Gastroesophageal sphincter (tissue), 4 donors: ENCODE measurements at regions not wholly inside any gene's neighbourhood (a gene's known extent, or its start where the extent isn't known, plus 50 kb on each side); places are given as distances from the start of the nearest gene placed in this dataset.
"Not testable (repeated sequence)": the region's sequence is repeated elsewhere in the genome, so short reads cannot be mapped to it uniquely, and the experiment has no call there.

Source experiments
- ATAC-seq: fragments of 150-250 bp; one replicate; pipeline ENCODE4 v1.9.1; 2016; ENCODE audit warnings: mild to moderate bottlenecking, moderate library complexity
- H3K27ac ChIP-seq, 4 donors: fragments of 200-600 bp; sonication (generic) in 3 of 4; 1 replicate in 3 of 4; 2 replicates in 1 of 4; pipeline ENCODE4 v1.5.1; 2016 to 2019
- H3K27me3 ChIP-seq: fragments of 200-600 bp; sonication (generic); one replicate; pipeline ENCODE4 v1.5.1; 2019
- H3K36me3 ChIP-seq, 2 donors: fragments of 200-600 bp; sonication (generic); one replicate each; pipeline ENCODE4 v1.5.1; 2019; ENCODE audit warnings: control low read depth in 1 of 2
- H3K4me1 ChIP-seq, 3 donors: fragments of 200-600 bp; sonication (generic); 1 replicate in 2 of 3; 2 replicates in 1 of 3; pipeline ENCODE4 v1.5.1; 2016 to 2019; ENCODE audit warnings: control low read depth in 2 of 3
- H3K4me3 ChIP-seq, 2 donors: fragments of 200-600 bp; sonication (generic); one replicate each; pipeline ENCODE4 v1.5.1; 2019; ENCODE audit warnings: mild to moderate bottlenecking in 1 of 2, moderate library complexity in 1 of 2
- H3K9me3 ChIP-seq, 3 donors: fragments of 200-600 bp; sonication (generic); one replicate each; pipeline ENCODE4 v1.5.1; 2017 to 2019; ENCODE audit warnings: control low read depth in 2 of 3
- CTCF ChIP-seq, 4 experiments: fragments of 200-600 bp in 2 of 4; fragments of 450-650 bp in 2 of 4; sonication (generic) in 1 of 4; IDR thresholded peaks; one replicate each; pipeline ENCODE4 v1.5.1; 2017 to 2019; ENCODE audit warnings: antibody characterized with exemption in 4 of 4, mild to moderate bottlenecking in 2 of 4, moderate library complexity in 2 of 4
- EP300 ChIP-seq: sonication (generic); formaldehyde crosslinking; IDR thresholded peaks from one replicate; pipeline ENCODE4 v1.6.1; 2017; ENCODE audit warnings: antibody characterized with exemption, mild to moderate bottlenecking
- POLR2A ChIP-seq, 2 donors: fragments of 450-650 bp; IDR thresholded peaks; one replicate each; pipeline ENCODE4 v1.6.1; 2017; ENCODE audit warnings: antibody characterized with exemption in 2 of 2, mild to moderate bottlenecking in 2 of 2, moderate library complexity in 1 of 2
- POLR2AphosphoS5 ChIP-seq: sonication (generic); formaldehyde crosslinking; IDR thresholded peaks from one replicate; pipeline ENCODE4 v1.6.1; 2017; ENCODE audit warnings: antibody characterized with exemption
- WGBS, 2 donors: methylation state at CpG; one replicate each; pipeline ENCODE4 v1.1.5; 2018; ENCODE audit warnings: low coverage in 1 of 2; 5-methylcytosine and 5-hydroxymethylcytosine counted together

GRCh38 chrX:138874271-138874935 lies 162.9 kb upstream of the FGF13 start:
- 90 to 93% methylated on average over 3 of the region's 5 CpGs for WGBS, 2 donors
- H3K27ac ChIP-seq = no peak overlapping the region
- no peak for TF ChIP-seq POLR2AphosphoS5
- no peak for TF ChIP-seq CTCF (IDR thresholded peaks at IDR 0.05)
- TF ChIP-seq POLR2A (IDR thresholded peaks at IDR 0.05) = no peak
- no peak for TF ChIP-seq EP300
- H3K27me3 ChIP-seq = no peaks in the 10 kb centered on the region
- no peaks in the 10 kb centered on the region for H3K4me1 ChIP-seq
- ATAC-seq = no peak
- H3K4me3 ChIP-seq = no peak overlapping the region
- H3K9me3 ChIP-seq = no peaks in the 10 kb centered on the region
- no peaks in the 10 kb centered on the region for H3K36me3 ChIP-seq

GRCh38 chrX:138873640-138874039 lies 162.1 kb upstream of the FGF13 start:
- not testable (repeated sequence) for ATAC-seq, H3K4me1 ChIP-seq, H3K27me3 ChIP-seq, H3K36me3 ChIP-seq, H3K27ac ChIP-seq, H3K9me3 ChIP-seq, H3K4me3 ChIP-seq
- 77 to 83% methylated on average over 1 to 5 of the region's 6 CpGs for WGBS, 2 donors

- no peaks in the 10 kb centered on the region for H3K4me1 ChIP-seq
- WGBS, 2 donors = no CpG with 5 or more reads among the region's 1 CpG
- H3K27ac ChIP-seq = no peak overlapping the region
- no peaks in the 10 kb centered on the region for H3K27me3 ChIP-seq
- H3K9me3 ChIP-seq = no peaks in the 10 kb centered on the region
- no peak for ATAC-seq
- TF ChIP-seq POLR2AphosphoS5 = no peak
- no peak for TF ChIP-seq EP300
- TF ChIP-seq CTCF (IDR thresholded peaks at IDR 0.05) = no peak
- TF ChIP-seq POLR2A (IDR thresholded peaks at IDR 0.05) = no peak
- H3K4me3 ChIP-seq = no peak overlapping the region
- no peaks in the 10 kb centered on the region for H3K36me3 ChIP-seq
These were observed 161.0 kb upstream of the FGF13 start for GRCh38 chrX:138872537-138872936.

- Histone ChIP-seq H3K4me1 (no peaks in the 10 kb centered on the region), H3K27ac (no peak overlapping the region), H3K27me3 (no peaks in the 10 kb centered on the region), H3K9me3 (no peaks in the 10 kb centered on the region), H3K36me3 (no peaks in the 10 kb centered on the region), H3K4me3 (no peak overlapping the region)
- 60 to 91% methylated on average over 2 of the region's 3 CpGs for WGBS, 2 donors
- no peak for TF ChIP-seq POLR2A (IDR thresholded peaks at IDR 0.05)
- TF ChIP-seq CTCF (IDR thresholded peaks at IDR 0.05) = no peak
- no peak for TF ChIP-seq EP300
- TF ChIP-seq POLR2AphosphoS5 = no peak
- no peak for ATAC-seq
These were observed 160.2 kb upstream of the FGF13 start for GRCh38 chrX:138871739-138872138.

- H3K9me3 ChIP-seq = no peaks in the 10 kb centered on the region
- no peaks in the 10 kb centered on the region for H3K27me3 ChIP-seq
- no peak for ATAC-seq
- H3K4me3 ChIP-seq = no peak overlapping the region
- no peaks in the 10 kb centered on the region for H3K4me1 ChIP-seq
- 76 to 100% methylated on average over 1 to 4 of the region's 4 CpGs for WGBS, 2 donors
- TF ChIP-seq POLR2AphosphoS5 (no peak), EP300 (no peak), POLR2A (IDR thresholded peaks at IDR 0.05) (no peak), CTCF (IDR thresholded peaks at IDR 0.05) (no peak)
- H3K27ac ChIP-seq = no peak overlapping the region
- H3K36me3 ChIP-seq = no peaks in the 10 kb centered on the region
These were observed 155.1 kb upstream of the FGF13 start for GRCh38 chrX:138866643-138867042.
